SK-N-SH treated with all-trans-retinoic acid at 6 μM for 48 hours (cell line): ENCODE measurements at regions not wholly inside any gene's neighbourhood (a gene's known extent, or its start where the extent isn't known, plus 50 kb on each side); places are given as distances from the start of the nearest gene placed in this dataset.

Experiments
- CREB5 ChIP-seq: fragments of 250-450 bp; sonication (Bioruptor Pico); IDR thresholded peaks from 2 replicates; pipeline ENCODE4 v1.5.1; 2020; ENCODE audit warnings: low read depth, mild to moderate bottlenecking, moderate library complexity
- CSDC2 ChIP-seq: fragments of 250-450 bp; sonication (Bioruptor Pico); IDR thresholded peaks from 2 replicates; pipeline ENCODE4 v1.5.0; 2020; ENCODE audit warnings: mild to moderate bottlenecking, moderate library complexity
- OSR1 ChIP-seq: fragments of 250-450 bp; sonication (Bioruptor Pico); IDR thresholded peaks from 2 replicates; pipeline ENCODE4 v1.8.0; 2022; ENCODE audit warnings: moderate library complexity, mild to moderate bottlenecking, inconsistent platforms
- PATZ1 ChIP-seq: fragments of 250-450 bp; sonication (Bioruptor Pico); IDR thresholded peaks from 2 replicates; pipeline ENCODE4 v1.8.0; 2020; ENCODE audit warnings: mild to moderate bottlenecking, moderate library complexity, borderline replicate concordance
- RARB ChIP-seq: fragments of 250-450 bp; sonication (Bioruptor Pico); IDR thresholded peaks from 2 replicates; pipeline ENCODE4 v1.8.0; 2021; ENCODE audit warnings: mild to moderate bottlenecking, moderate library complexity
- TCF4 ChIP-seq: fragments of 250-450 bp; sonication (Bioruptor Pico); IDR thresholded peaks from 2 replicates; pipeline ENCODE4 v1.8.0; 2021; ENCODE audit warnings: mild to moderate bottlenecking, moderate library complexity, borderline replicate concordance
- ZFP3 ChIP-seq: fragments of 250-450 bp; sonication (Bioruptor Pico); IDR thresholded peaks from 2 replicates; pipeline ENCODE4 v1.5.0; 2020; ENCODE audit warnings: mild to moderate bottlenecking, moderate library complexity
- ZNF565 ChIP-seq: fragments of 450-650 bp; formaldehyde crosslinking; conservative IDR thresholded peaks from 2 replicates; pipeline ENCODE4 v1.5.0; 2020; ENCODE audit warnings: low read depth, mild to moderate bottlenecking, moderate library complexity
- ZNF8 ChIP-seq: fragments of 450-650 bp; formaldehyde crosslinking; IDR thresholded peaks from 2 replicates; pipeline ENCODE4 v1.5.0; 2020; ENCODE audit warnings: mild to moderate bottlenecking, moderate library complexity

GRCh38 chr13:87982400-87982799 lies 311.2 kb downstream of the SLITRK5 start:
- no peak for TF ChIP-seq ZNF8 (CRISPR knock-in tag)
- no peak for TF ChIP-seq CREB5 (CRISPR knock-in tag)
- TF ChIP-seq ZNF565 (CRISPR knock-in tag) = no peak
- TF ChIP-seq RARB (CRISPR knock-in tag) = no peak
- TF ChIP-seq OSR1 = no peak
- TF ChIP-seq TCF4 = peak; percentile 53; the same call in 1 of the 2 replicates
- TF ChIP-seq ZFP3 (CRISPR knock-in tag) = no peak
- TF ChIP-seq PATZ1 (CRISPR knock-in tag) = no peak
- no peak for TF ChIP-seq CSDC2 (CRISPR knock-in tag)
